ENCODE measurements at regions not wholly inside any gene's neighbourhood (a gene's known extent, or its start where the extent isn't known, plus 50 kb on each side); places are given as distances from the start of the nearest gene placed in this dataset.

- DNase-seq (no peak), ATAC-seq (no peak)
These were observed 357.1 kb upstream of the KCNH8 start for GRCh38 chr3:18791182-18791581.

GRCh38 chr3:18790384-18790783, 357.9 kb upstream of the KCNH8 start:
- no peak for DNase-seq
- intact Hi-C loops (cut with DNase I) = no loop called here
- ATAC-seq = no peak

More at GRCh38 chr3:18791182-18791581, 357.1 kb upstream of the KCNH8 start:
- intact Hi-C loops (cut with DNase I) = no loop called here

GRCh38 chr3:18789734-18790133, 358.6 kb upstream of the KCNH8 start:
- no peak for ATAC-seq
- intact Hi-C loops (cut with DNase I) = no loop called here
- DNase-seq = no peak

- DNase-seq (no peak), ATAC-seq (no peak)
- intact Hi-C loops (cut with DNase I) = no loop called here
These were observed 360.9 kb upstream of the KCNH8 start for GRCh38 chr3:18787441-18787840.

- intact Hi-C loops (cut with DNase I) = no loop called here
- ATAC-seq = no peak
- no peak for DNase-seq
These were observed 361.5 kb upstream of the KCNH8 start for GRCh38 chr3:18786650-18787323.

GRCh38 chr3:18782191-18782590, 357.1 kb upstream of the SATB1 start:
- ATAC-seq = no peak
- no peak for DNase-seq
- intact Hi-C loops (cut with DNase I) = no loop called here

- intact Hi-C loops (cut with DNase I) = no loop called here
- no peak for ATAC-seq
- DNase-seq = no peak
These were observed 355.8 kb upstream of the SATB1 start for GRCh38 chr3:18780959-18781358.

- ATAC-seq = no peak
- no peak for DNase-seq
- intact Hi-C loops (cut with DNase I) = no loop called here
These were observed 354.6 kb upstream of the SATB1 start for GRCh38 chr3:18779704-18780103.

- DNase-seq = no peak
- ATAC-seq = no peak
- intact Hi-C loops (cut with DNase I) = no loop called here
These were observed 353.5 kb upstream of the SATB1 start for GRCh38 chr3:18778598-18778997.

- DNase-seq (no peak), ATAC-seq (no peak)
- intact Hi-C loops (cut with DNase I) = no loop called here
These were observed 353.0 kb upstream of the SATB1 start for GRCh38 chr3:18778094-18778493.

GRCh38 chr3:18775501-18775900, 350.4 kb upstream of the SATB1 start:
- ATAC-seq = no peak
- DNase-seq = no peak

GRCh38 chr3:18774319-18775088, 349.4 kb upstream of the SATB1 start:
- intact Hi-C loops (cut with DNase I) = no loop called here
- DNase-seq (no peak), ATAC-seq (no peak)

More at GRCh38 chr3:18775501-18775900, 350.4 kb upstream of the SATB1 start:
- intact Hi-C loops (cut with DNase I) = no loop called here

GRCh38 chr3:18772699-18773305, 347.7 kb upstream of the SATB1 start:
- DNase-seq = no peak
- ATAC-seq = no peak
- intact Hi-C loops (cut with DNase I) = no loop called here

GRCh38 chr3:18771931-18772330, 346.8 kb upstream of the SATB1 start:
- no peak for ATAC-seq
- intact Hi-C loops (cut with DNase I) = no loop called here

GRCh38 chr3:18770800-18771199, 345.7 kb upstream of the SATB1 start:
- ATAC-seq (no peak), DNase-seq (no peak)
- intact Hi-C loops (cut with DNase I) = no loop called here

More at GRCh38 chr3:18771931-18772330, 346.8 kb upstream of the SATB1 start:
- no peak for DNase-seq

GRCh38 chr3:18767756-18768303, 342.7 kb upstream of the SATB1 start:
- intact Hi-C loops (cut with DNase I) = no loop called here

GRCh38 chr3:18766974-18767373, 341.8 kb upstream of the SATB1 start:
- DNase-seq (no peak), ATAC-seq (no peak)
- intact Hi-C loops (cut with DNase I) = no loop called here

More at GRCh38 chr3:18767756-18768303, 342.7 kb upstream of the SATB1 start:
- ATAC-seq = no peak
- DNase-seq = no peak

GRCh38 chr3:18765662-18766061, 340.5 kb upstream of the SATB1 start:
- ATAC-seq (no peak), DNase-seq (no peak)
- intact Hi-C loops (cut with DNase I) = no loop called here

- ATAC-seq (no peak), DNase-seq (no peak)
- intact Hi-C loops (cut with DNase I) = no loop called here
These were observed 340.0 kb upstream of the SATB1 start for GRCh38 chr3:18765161-18765560.

- ATAC-seq = no peak
- intact Hi-C loops (cut with DNase I) = no loop called here
- DNase-seq = no peak
These were observed 336.4 kb upstream of the SATB1 start for GRCh38 chr3:18761530-18761929.

Data from left cardiac atrium (tissue), 4 donors.